ENCODE measurements at regions not wholly inside any gene's neighbourhood (a gene's known extent, or its start where the extent isn't known, plus 50 kb on each side); places are given as distances from the start of the nearest gene placed in this dataset.

- TF ChIP-seq CTCF (IDR thresholded peaks at IDR 0.05 in 2 of 3, conservative IDR thresholded peaks at IDR 0.05 in 1 of 3; ENCODE audit: borderline replicate concordance in 1 of 3, insufficient read depth in 1 of 3, low read depth in 2 of 3, low read length in 2 of 3) (no peak), EZH2 (IDR thresholded peaks at IDR 0.05) (no peak), JUND (IDR thresholded peaks at IDR 0.05) (no peak)
Measured at GRCh38 chr4:183014361-183015084, 84.5 kb upstream of the WWC2 start.
